ENCODE measurements at regions not wholly inside any gene's neighbourhood (a gene's known extent, or its start where the extent isn't known, plus 50 kb on each side); places are given as distances from the start of the nearest gene placed in this dataset.
"Not testable (repeated sequence)": the region's sequence is repeated elsewhere in the genome, so short reads cannot be mapped to it uniquely, and the experiment has no call there.

GRCh38 chr3:181610083-181610972 lies 101.4 kb upstream of the SOX2 start:
- Histone ChIP-seq H3K27ac (no peak overlapping the region), H3K27me3 (no peaks in the 10 kb centered on the region), H3K9me3 (no peaks in the 10 kb centered on the region), H3K4me3 (ENCODE audit: low read depth in 1 of 2, low read length in 1 of 2) (no peak overlapping the region), H3K36me3 (no peaks in the 10 kb centered on the region), H3K4me1 (ENCODE audit: control insufficient read depth in 1 of 2, insufficient read depth in 1 of 2, low read depth in 1 of 2, low read length in 1 of 2) (peaks cover 0 to 6% of the 10 kb centered on the region in 2 experiments)
- TF ChIP-seq CTCF (IDR thresholded peaks at IDR 0.05) = no peak

- no peaks in the 10 kb centered on the region for H3K36me3 ChIP-seq
- TF ChIP-seq CTCF (IDR thresholded peaks at IDR 0.05) = no peak
Observed at GRCh38 chr3:181609030-181609767, 102.5 kb upstream of the SOX2 start.

GRCh38 chr3:181604267-181604666 lies 107.5 kb upstream of the SOX2 start:
- Histone ChIP-seq H3K36me3 (no peaks in the 10 kb centered on the region), H3K4me3 (ENCODE audit: low read depth in 1 of 2, low read length in 1 of 2) (no peak overlapping the region), H3K27ac (no peak overlapping the region), H3K27me3 (no peaks in the 10 kb centered on the region), H3K9me3 (no peaks in the 10 kb centered on the region), H3K4me1 (ENCODE audit: control insufficient read depth in 1 of 2, insufficient read depth in 1 of 2, low read depth in 1 of 2, low read length in 1 of 2) (peaks cover 0 to 6% of the 10 kb centered on the region in 2 experiments)
- TF ChIP-seq CTCF (IDR thresholded peaks at IDR 0.05) = no peak

More at GRCh38 chr3:181609030-181609767, 102.5 kb upstream of the SOX2 start:
- Histone ChIP-seq H3K4me3 (ENCODE audit: low read depth in 1 of 2, low read length in 1 of 2) (no peak overlapping the region), H3K9me3 (no peaks in the 10 kb centered on the region), H3K27me3 (no peaks in the 10 kb centered on the region), H3K4me1 (ENCODE audit: control insufficient read depth in 1 of 2, insufficient read depth in 1 of 2, low read depth in 1 of 2, low read length in 1 of 2) (peaks cover 0 to 6% of the 10 kb centered on the region in 2 experiments), H3K27ac (no peak overlapping the region)

- Histone ChIP-seq H3K27me3 (no peaks in the 10 kb centered on the region), H3K27ac (no peak overlapping the region), H3K36me3 (no peaks in the 10 kb centered on the region), H3K4me1 (ENCODE audit: control insufficient read depth in 1 of 2, insufficient read depth in 1 of 2, low read depth in 1 of 2, low read length in 1 of 2) (no peaks in the 10 kb centered on the region), H3K4me3 (ENCODE audit: low read depth in 1 of 2, low read length in 1 of 2) (no peak overlapping the region), H3K9me3 (no peaks in the 10 kb centered on the region)
- TF ChIP-seq CTCF (IDR thresholded peaks at IDR 0.05) = no peak
Observed at GRCh38 chr3:181596126-181596525, 115.6 kb upstream of the SOX2 start.

- not testable (repeated sequence) for H3K4me1 ChIP-seq (ENCODE audit: control insufficient read depth in 1 of 2, insufficient read depth in 1 of 2, low read depth in 1 of 2, low read length in 1 of 2); H3K4me3 ChIP-seq (ENCODE audit: low read depth in 1 of 2, low read length in 1 of 2); H3K36me3 ChIP-seq; H3K27ac ChIP-seq; H3K27me3 ChIP-seq; H3K9me3 ChIP-seq
Observed at GRCh38 chr3:181590939-181591338, 120.8 kb upstream of the SOX2 start.

GRCh38 chr3:181582619-181583018 lies 129.1 kb upstream of the SOX2 start:
- Histone ChIP-seq H3K9me3 (no peaks in the 10 kb centered on the region), H3K4me3 (ENCODE audit: low read depth in 1 of 2, low read length in 1 of 2) (no peak overlapping the region), H3K36me3 (no peaks in the 10 kb centered on the region), H3K4me1 (ENCODE audit: control insufficient read depth in 1 of 2, insufficient read depth in 1 of 2, low read depth in 1 of 2, low read length in 1 of 2) (no peaks in the 10 kb centered on the region), H3K27me3 (no peaks in the 10 kb centered on the region), H3K27ac (no peak overlapping the region)
- no peak for TF ChIP-seq CTCF (IDR thresholded peaks at IDR 0.05)
